ENCODE measurements at regions not wholly inside any gene's neighbourhood (a gene's known extent, or its start where the extent isn't known, plus 50 kb on each side); places are given as distances from the start of the nearest gene placed in this dataset.
"Not testable (repeated sequence)": the region's sequence is repeated elsewhere in the genome, so short reads cannot be mapped to it uniquely, and the experiment has no call there.

- DNase-seq, result no peak
Observed at GRCh38 chr18:43751203-43751602, 473.9 kb upstream of the SYT4 start.

GRCh38 chr18:43751835-43752234 lies 474.5 kb upstream of the SYT4 start:
- no peak for DNase-seq

GRCh38 chr18:43757273-43757672 lies 480.0 kb upstream of the SYT4 start:
- no peak for DNase-seq

GRCh38 chr18:43758734-43759133 lies 481.4 kb upstream of the SYT4 start:
- DNase-seq, result no peak

GRCh38 chr18:43760010-43760409 lies 482.7 kb upstream of the SYT4 start:
- DNase-seq, result no peak

- DNase-seq, result no peak
Observed at GRCh38 chr18:43772907-43773306, 495.6 kb upstream of the SYT4 start.

- DNase-seq, result no peak
Observed at GRCh38 chr18:43774497-43774896, 497.2 kb upstream of the SYT4 start.

GRCh38 chr18:43775591-43775990 lies 498.3 kb upstream of the SYT4 start:
- no peak for DNase-seq

GRCh38 chr18:43776997-43777396 lies 499.7 kb upstream of the SYT4 start:
- no peak for DNase-seq

GRCh38 chr18:43777636-43778304 lies 500.5 kb upstream of the SYT4 start:
- no peak for DNase-seq

GRCh38 chr18:43780782-43781340 lies 503.6 kb upstream of the SYT4 start:
- DNase-seq, result no peak

- DNase-seq, result no peak
Observed at GRCh38 chr18:43785158-43785557, 507.9 kb upstream of the SYT4 start.

- DNase-seq, result no peak
Observed at GRCh38 chr18:43786893-43787292, 509.6 kb upstream of the SYT4 start.

- not testable (repeated sequence) for DNase-seq
Observed at GRCh38 chr18:43787721-43788120, 510.4 kb upstream of the SYT4 start.

- DNase-seq, result no peak
Observed at GRCh38 chr18:43789234-43790000, 512.1 kb upstream of the SYT4 start.

GRCh38 chr18:43793910-43794309 lies 516.6 kb upstream of the SYT4 start:
- DNase-seq, result no peak

- DNase-seq, result no peak
Observed at GRCh38 chr18:43794363-43794762, 517.1 kb upstream of the SYT4 start.

- no peak for DNase-seq
Observed at GRCh38 chr18:43797347-43797746, 520.1 kb upstream of the SYT4 start.

- DNase-seq, result no peak
Observed at GRCh38 chr18:43800584-43800983, 523.3 kb upstream of the SYT4 start.

- DNase-seq, result no peak
Observed at GRCh38 chr18:43805646-43806194, 528.4 kb upstream of the SYT4 start.

GRCh38 chr18:43812627-43813026 lies 535.3 kb upstream of the SYT4 start:
- DNase-seq, result no peak

GRCh38 chr18:43819397-43819796 lies 542.1 kb upstream of the SYT4 start:
- no peak for DNase-seq

- no peak for DNase-seq
Observed at GRCh38 chr18:43819873-43820272, 542.6 kb upstream of the SYT4 start.

- DNase-seq, result no peak
Observed at GRCh38 chr18:43825768-43826167, 548.5 kb upstream of the SYT4 start.
